GM23338 (cell line): ENCODE measurements at regions not wholly inside any gene's neighbourhood (a gene's known extent, or its start where the extent isn't known, plus 50 kb on each side); places are given as distances from the start of the nearest gene placed in this dataset.

ENCODE experiments used
- ATAC-seq: fragments of 200-7000 bp; cut with Tn5 transposase; 3 replicates; pipeline ENCODE4 v1.9.1; 2020
- DNase-seq: peaks from one replicate; pipeline ENCODE4 v3.0.0-alpha.2; 2015; ENCODE audit warnings: low spot score
- H2AFZ ChIP-seq: fragments of 200-600 bp; sonication (generic); 2 replicates; pipeline ENCODE4 v1.8.0; 2016; ENCODE audit warnings: antibody characterized with exemption, mild to moderate bottlenecking, moderate library complexity
- H3F3A ChIP-seq: fragments of 200-600 bp; sonication (generic); replicated peaks from 2 replicates; pipeline ENCODE4 v1.8.0; 2017; ENCODE audit warnings: antibody characterized with exemption, mixed run types, low read depth
- H3K27ac ChIP-seq: fragments of 200-600 bp; sonication (generic); 2 replicates; pipeline ENCODE4 v1.6.1; 2016; ENCODE audit warnings: low read depth
- H3K27me3 ChIP-seq: fragments of 200-600 bp; sonication (generic); 2 replicates; pipeline ENCODE4 v1.8.0; 2016; ENCODE audit warnings: mild to moderate bottlenecking, mixed run types, moderate library complexity; ENCODE audit not compliant: insufficient read depth
- H3K36me3 ChIP-seq: fragments of 200-600 bp; sonication (generic); 2 replicates; pipeline ENCODE4 v1.8.0; 2016; ENCODE audit warnings: mild to moderate bottlenecking; ENCODE audit not compliant: insufficient read depth
- H3K4me1 ChIP-seq: fragments of 200-600 bp; sonication (generic); 2 replicates; pipeline ENCODE4 v1.8.0; 2016; ENCODE audit warnings: mild to moderate bottlenecking, moderate library complexity; ENCODE audit not compliant: insufficient read depth
- H3K4me2 ChIP-seq: fragments of 200-600 bp; sonication (generic); 2 replicates; pipeline ENCODE4 v1.7.1; 2017; ENCODE audit warnings: mixed run types
- H3K4me3 ChIP-seq: fragments of 200-600 bp; sonication (generic); 2 replicates; pipeline ENCODE4 v1.6.1; 2016; ENCODE audit warnings: mixed run types
- H3K79me2 ChIP-seq: fragments of 200-600 bp; sonication (generic); replicated peaks from 2 replicates; pipeline ENCODE4 v1.8.0; 2017; ENCODE audit warnings: mild to moderate bottlenecking; ENCODE audit not compliant: insufficient read depth
- H3K9me2 ChIP-seq: fragments of 200-600 bp; sonication (generic); 2 replicates; pipeline ENCODE4 v1.8.0; 2017; ENCODE audit not compliant: insufficient read depth
- H4K20me1 ChIP-seq: fragments of 200-600 bp; sonication (generic); replicated peaks from 2 replicates; pipeline ENCODE4 v1.8.0; 2017; ENCODE audit warnings: mild to moderate bottlenecking; ENCODE audit not compliant: insufficient read depth
- H3K27ac Mint-ChIP-seq: 2 replicates; pipeline ENCODE4 v1.8.0; 2020; ENCODE audit warnings: inconsistent platforms, mild to moderate bottlenecking, moderate library complexity, mixed read lengths
- H3K27me3 Mint-ChIP-seq: 3 replicates; pipeline ENCODE4 v1.8.0; 2022; ENCODE audit warnings: low read depth, mild to moderate bottlenecking, moderate library complexity, mixed read lengths, inconsistent platforms; ENCODE audit not compliant: insufficient read depth, poor library complexity
- H3K36me3 Mint-ChIP-seq: 3 replicates; pipeline ENCODE4 v1.8.0; 2021; ENCODE audit warnings: low read depth, mild to moderate bottlenecking, inconsistent platforms, moderate library complexity, mixed read lengths
- H3K4me1 Mint-ChIP-seq: 3 replicates; pipeline ENCODE4 v1.8.0; 2020; ENCODE audit warnings: mild to moderate bottlenecking, inconsistent platforms, mixed read lengths
- H3K4me3 Mint-ChIP-seq: 3 replicates; pipeline ENCODE4 v1.8.0; 2021; ENCODE audit warnings: moderate library complexity, mild to moderate bottlenecking, inconsistent platforms, mixed read lengths
- H3K9me3 Mint-ChIP-seq: 3 replicates; pipeline ENCODE4 v1.8.0; 2020; ENCODE audit warnings: moderate library complexity, mild to moderate bottlenecking, inconsistent platforms, mixed read lengths
- CREB1 ChIP-seq: fragments of 250-450 bp; sonication (Bioruptor Pico); IDR thresholded peaks from 2 replicates; pipeline ENCODE4 v1.5.0; 2020; ENCODE audit warnings: low read depth, mild to moderate bottlenecking, moderate library complexity
- EZH2 ChIP-seq: fragments of 200-600 bp; sonication (generic); IDR thresholded peaks from one replicate; pipeline ENCODE4 v1.8.0; 2017; ENCODE audit warnings: antibody characterized with exemption, mild to moderate bottlenecking, low read depth; ENCODE audit not compliant: unreplicated experiment
- EZH2phosphoT487 ChIP-seq: fragments of 200-600 bp; sonication (generic); IDR thresholded peaks from one replicate; pipeline ENCODE4 v1.8.1; 2018; ENCODE audit warnings: antibody characterized with exemption; ENCODE audit not compliant: unreplicated experiment
- JUNB ChIP-seq: IDR thresholded peaks from one replicate; pipeline ENCODE4 v1.6.1; 2016; ENCODE audit warnings: antibody characterized with exemption; ENCODE audit not compliant: unreplicated experiment
- NANOG ChIP-seq: IDR thresholded peaks from 2 replicates; pipeline ENCODE4 v1.6.1; 2016; ENCODE audit warnings: antibody characterized with exemption, borderline replicate concordance
- POLR2AphosphoS5 ChIP-seq: IDR thresholded peaks from 2 replicates; pipeline ENCODE4 v1.6.1; 2016; ENCODE audit warnings: antibody characterized with exemption, low read depth
- STAT1 ChIP-seq: IDR thresholded peaks from one replicate; pipeline ENCODE4 v1.6.1; 2016; ENCODE audit warnings: antibody characterized with exemption; ENCODE audit not compliant: unreplicated experiment
- ZNF114 ChIP-seq: fragments of 250-450 bp; sonication (Bioruptor Pico); IDR thresholded peaks from 2 replicates; pipeline ENCODE4 v1.5.0; 2020; ENCODE audit warnings: mild to moderate bottlenecking, moderate library complexity
- ZNF331 ChIP-seq: fragments of 250-450 bp; sonication (Bioruptor Pico); IDR thresholded peaks from 2 replicates; pipeline ENCODE4 v1.5.0; 2020; ENCODE audit warnings: low read depth, mild to moderate bottlenecking, moderate library complexity
- TF ChIP-seq, protein P1 (sequence below): fragments of 250-450 bp; sonication (Bioruptor Pico); IDR thresholded peaks from 2 replicates; pipeline ENCODE4 v1.5.0; 2020; ENCODE audit warnings: mild to moderate bottlenecking, moderate library complexity
- TF ChIP-seq, protein P2 (sequence below): IDR thresholded peaks from 2 replicates; pipeline ENCODE4 v1.6.1; 2016; ENCODE audit warnings: antibody characterized with exemption
- TF ChIP-seq, protein P3 (sequence below), 2 experiments: fragments of 200-600 bp in 1 of 2; sonication (generic) in 1 of 2; conservative IDR thresholded peaks; 2 replicates each; pipeline versions ENCODE4 v1.5.1 to v1.6.1; 2016 to 2017; ENCODE audit warnings: antibody characterized with exemption in 2 of 2, low read depth in 2 of 2, mild to moderate bottlenecking in 2 of 2, moderate library complexity in 1 of 2
- TF ChIP-seq, protein P4 (sequence below): IDR thresholded peaks from one replicate; pipeline ENCODE4 v1.6.1; 2018; ENCODE audit warnings: antibody characterized with exemption; ENCODE audit not compliant: unreplicated experiment

DNA sequence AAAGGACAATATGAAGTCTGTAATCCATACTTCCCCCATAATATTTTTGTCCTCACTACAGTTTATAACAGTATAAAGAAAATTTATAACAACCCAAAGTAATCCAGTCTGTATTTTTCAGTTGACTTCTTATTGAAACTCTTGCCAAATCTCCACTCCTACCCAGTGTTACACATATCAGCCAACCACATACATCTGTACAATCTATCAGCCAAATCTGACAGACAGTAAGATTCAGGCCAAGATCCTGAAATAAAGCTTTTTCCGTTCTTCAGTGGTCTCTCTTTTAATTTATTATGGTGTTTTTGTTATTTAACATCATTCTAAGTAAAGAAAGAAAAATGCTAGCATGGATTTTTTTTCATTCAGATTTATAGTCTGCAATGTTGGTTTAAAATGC lies 2370.9 kb upstream of the RAG2 start:
- Mint-ChIP-seq H3K4me1 (no peaks in the 10 kb centered on the region), H3K9me3 (no peaks in the 10 kb centered on the region), H3K27ac (no peak overlapping the region), H3K36me3 (no peaks in the 10 kb centered on the region), H3K4me3 (no peak overlapping the region), H3K27me3 (no peaks in the 10 kb centered on the region)
- DNase-seq (no peak), ATAC-seq (no peak)
- Histone ChIP-seq H3K4me2 (no peak overlapping the region), H3K9me2 (no peaks in the 10 kb centered on the region), H3F3A (no peaks in the 10 kb centered on the region), H3K27ac (no peak overlapping the region), H3K4me1 (no peaks in the 10 kb centered on the region), H3K36me3 (no peaks in the 10 kb centered on the region), H4K20me1 (no peaks in the 10 kb centered on the region), H3K79me2 (no peaks in the 10 kb centered on the region), H3K27me3 (no peaks in the 10 kb centered on the region), H3K4me3 (no peak overlapping the region), H2AFZ (no peak overlapping the region)
- TF ChIP-seq, protein P1, sequence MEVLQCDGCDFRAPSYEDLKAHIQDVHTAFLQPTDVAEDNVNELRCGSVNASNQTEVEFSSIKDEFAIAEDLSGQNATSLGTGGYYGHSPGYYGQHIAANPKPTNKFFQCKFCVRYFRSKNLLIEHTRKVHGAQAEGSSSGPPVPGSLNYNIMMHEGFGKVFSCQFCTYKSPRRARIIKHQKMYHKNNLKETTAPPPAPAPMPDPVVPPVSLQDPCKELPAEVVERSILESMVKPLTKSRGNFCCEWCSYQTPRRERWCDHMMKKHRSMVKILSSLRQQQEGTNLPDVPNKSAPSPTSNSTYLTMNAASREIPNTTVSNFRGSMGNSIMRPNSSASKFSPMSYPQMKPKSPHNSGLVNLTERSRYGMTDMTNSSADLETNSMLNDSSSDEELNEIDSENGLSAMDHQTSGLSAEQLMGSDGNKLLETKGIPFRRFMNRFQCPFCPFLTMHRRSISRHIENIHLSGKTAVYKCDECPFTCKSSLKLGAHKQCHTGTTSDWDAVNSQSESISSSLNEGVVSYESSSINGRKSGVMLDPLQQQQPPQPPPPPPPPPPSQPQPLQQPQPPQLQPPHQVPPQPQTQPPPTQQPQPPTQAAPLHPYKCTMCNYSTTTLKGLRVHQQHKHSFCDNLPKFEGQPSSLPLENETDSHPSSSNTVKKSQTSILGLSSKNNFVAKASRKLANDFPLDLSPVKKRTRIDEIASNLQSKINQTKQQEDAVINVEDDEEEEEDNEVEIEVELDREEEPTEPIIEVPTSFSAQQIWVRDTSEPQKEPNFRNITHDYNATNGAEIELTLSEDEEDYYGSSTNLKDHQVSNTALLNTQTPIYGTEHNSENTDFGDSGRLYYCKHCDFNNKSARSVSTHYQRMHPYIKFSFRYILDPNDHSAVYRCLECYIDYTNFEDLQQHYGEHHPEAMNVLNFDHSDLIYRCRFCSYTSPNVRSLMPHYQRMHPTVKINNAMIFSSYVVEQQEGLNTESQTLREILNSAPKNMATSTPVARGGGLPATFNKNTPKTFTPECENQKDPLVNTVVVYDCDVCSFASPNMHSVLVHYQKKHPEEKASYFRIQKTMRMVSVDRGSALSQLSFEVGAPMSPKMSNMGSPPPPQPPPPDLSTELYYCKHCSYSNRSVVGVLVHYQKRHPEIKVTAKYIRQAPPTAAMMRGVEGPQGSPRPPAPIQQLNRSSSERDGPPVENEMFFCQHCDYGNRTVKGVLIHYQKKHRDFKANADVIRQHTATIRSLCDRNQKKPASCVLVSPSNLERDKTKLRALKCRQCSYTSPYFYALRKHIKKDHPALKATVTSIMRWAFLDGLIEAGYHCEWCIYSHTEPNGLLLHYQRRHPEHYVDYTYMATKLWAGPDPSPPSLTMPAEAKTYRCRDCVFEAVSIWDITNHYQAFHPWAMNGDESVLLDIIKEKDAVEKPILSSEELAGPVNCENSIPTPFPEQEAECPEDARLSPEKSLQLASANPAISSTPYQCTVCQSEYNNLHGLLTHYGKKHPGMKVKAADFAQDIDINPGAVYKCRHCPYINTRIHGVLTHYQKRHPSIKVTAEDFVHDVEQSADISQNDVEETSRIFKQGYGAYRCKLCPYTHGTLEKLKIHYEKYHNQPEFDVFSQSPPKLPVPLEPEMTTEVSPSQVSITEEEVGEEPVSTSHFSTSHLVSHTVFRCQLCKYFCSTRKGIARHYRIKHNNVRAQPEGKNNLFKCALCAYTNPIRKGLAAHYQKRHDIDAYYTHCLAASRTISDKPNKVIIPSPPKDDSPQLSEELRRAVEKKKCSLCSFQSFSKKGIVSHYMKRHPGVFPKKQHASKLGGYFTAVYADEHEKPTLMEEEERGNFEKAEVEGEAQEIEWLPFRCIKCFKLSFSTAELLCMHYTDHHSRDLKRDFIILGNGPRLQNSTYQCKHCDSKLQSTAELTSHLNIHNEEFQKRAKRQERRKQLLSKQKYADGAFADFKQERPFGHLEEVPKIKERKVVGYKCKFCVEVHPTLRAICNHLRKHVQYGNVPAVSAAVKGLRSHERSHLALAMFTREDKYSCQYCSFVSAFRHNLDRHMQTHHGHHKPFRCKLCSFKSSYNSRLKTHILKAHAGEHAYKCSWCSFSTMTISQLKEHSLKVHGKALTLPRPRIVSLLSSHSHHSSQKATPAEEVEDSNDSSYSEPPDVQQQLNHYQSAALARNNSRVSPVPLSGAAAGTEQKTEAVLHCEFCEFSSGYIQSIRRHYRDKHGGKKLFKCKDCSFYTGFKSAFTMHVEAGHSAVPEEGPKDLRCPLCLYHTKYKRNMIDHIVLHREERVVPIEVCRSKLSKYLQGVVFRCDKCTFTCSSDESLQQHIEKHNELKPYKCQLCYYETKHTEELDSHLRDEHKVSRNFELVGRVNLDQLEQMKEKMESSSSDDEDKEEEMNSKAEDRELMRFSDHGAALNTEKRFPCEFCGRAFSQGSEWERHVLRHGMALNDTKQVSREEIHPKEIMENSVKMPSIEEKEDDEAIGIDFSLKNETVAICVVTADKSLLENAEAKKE (CRISPR knock-in tag): no peak
- TF ChIP-seq NANOG (no peak), JUNB (no peak), ZNF331 (no peak), CREB1 (CRISPR knock-in tag) (no peak), STAT1 (no peak), EZH2 (no peak), POLR2AphosphoS5 (no peak), ZNF114 (no peak), EZH2phosphoT487 (no peak)
- TF ChIP-seq, protein P2, sequence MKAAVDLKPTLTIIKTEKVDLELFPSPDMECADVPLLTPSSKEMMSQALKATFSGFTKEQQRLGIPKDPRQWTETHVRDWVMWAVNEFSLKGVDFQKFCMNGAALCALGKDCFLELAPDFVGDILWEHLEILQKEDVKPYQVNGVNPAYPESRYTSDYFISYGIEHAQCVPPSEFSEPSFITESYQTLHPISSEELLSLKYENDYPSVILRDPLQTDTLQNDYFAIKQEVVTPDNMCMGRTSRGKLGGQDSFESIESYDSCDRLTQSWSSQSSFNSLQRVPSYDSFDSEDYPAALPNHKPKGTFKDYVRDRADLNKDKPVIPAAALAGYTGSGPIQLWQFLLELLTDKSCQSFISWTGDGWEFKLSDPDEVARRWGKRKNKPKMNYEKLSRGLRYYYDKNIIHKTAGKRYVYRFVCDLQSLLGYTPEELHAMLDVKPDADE: no peak
- TF ChIP-seq, protein P3, sequence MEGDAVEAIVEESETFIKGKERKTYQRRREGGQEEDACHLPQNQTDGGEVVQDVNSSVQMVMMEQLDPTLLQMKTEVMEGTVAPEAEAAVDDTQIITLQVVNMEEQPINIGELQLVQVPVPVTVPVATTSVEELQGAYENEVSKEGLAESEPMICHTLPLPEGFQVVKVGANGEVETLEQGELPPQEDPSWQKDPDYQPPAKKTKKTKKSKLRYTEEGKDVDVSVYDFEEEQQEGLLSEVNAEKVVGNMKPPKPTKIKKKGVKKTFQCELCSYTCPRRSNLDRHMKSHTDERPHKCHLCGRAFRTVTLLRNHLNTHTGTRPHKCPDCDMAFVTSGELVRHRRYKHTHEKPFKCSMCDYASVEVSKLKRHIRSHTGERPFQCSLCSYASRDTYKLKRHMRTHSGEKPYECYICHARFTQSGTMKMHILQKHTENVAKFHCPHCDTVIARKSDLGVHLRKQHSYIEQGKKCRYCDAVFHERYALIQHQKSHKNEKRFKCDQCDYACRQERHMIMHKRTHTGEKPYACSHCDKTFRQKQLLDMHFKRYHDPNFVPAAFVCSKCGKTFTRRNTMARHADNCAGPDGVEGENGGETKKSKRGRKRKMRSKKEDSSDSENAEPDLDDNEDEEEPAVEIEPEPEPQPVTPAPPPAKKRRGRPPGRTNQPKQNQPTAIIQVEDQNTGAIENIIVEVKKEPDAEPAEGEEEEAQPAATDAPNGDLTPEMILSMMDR (conservative IDR thresholded peaks at IDR 0.05; ENCODE audit: low read depth in 2 of 2): no peak
- TF ChIP-seq, protein P4, sequence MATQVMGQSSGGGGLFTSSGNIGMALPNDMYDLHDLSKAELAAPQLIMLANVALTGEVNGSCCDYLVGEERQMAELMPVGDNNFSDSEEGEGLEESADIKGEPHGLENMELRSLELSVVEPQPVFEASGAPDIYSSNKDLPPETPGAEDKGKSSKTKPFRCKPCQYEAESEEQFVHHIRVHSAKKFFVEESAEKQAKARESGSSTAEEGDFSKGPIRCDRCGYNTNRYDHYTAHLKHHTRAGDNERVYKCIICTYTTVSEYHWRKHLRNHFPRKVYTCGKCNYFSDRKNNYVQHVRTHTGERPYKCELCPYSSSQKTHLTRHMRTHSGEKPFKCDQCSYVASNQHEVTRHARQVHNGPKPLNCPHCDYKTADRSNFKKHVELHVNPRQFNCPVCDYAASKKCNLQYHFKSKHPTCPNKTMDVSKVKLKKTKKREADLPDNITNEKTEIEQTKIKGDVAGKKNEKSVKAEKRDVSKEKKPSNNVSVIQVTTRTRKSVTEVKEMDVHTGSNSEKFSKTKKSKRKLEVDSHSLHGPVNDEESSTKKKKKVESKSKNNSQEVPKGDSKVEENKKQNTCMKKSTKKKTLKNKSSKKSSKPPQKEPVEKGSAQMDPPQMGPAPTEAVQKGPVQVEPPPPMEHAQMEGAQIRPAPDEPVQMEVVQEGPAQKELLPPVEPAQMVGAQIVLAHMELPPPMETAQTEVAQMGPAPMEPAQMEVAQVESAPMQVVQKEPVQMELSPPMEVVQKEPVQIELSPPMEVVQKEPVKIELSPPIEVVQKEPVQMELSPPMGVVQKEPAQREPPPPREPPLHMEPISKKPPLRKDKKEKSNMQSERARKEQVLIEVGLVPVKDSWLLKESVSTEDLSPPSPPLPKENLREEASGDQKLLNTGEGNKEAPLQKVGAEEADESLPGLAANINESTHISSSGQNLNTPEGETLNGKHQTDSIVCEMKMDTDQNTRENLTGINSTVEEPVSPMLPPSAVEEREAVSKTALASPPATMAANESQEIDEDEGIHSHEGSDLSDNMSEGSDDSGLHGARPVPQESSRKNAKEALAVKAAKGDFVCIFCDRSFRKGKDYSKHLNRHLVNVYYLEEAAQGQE: no peak
